ENCODE measurements at regions not wholly inside any gene's neighbourhood (a gene's known extent, or its start where the extent isn't known, plus 50 kb on each side); places are given as distances from the start of the nearest gene placed in this dataset.

DNA sequence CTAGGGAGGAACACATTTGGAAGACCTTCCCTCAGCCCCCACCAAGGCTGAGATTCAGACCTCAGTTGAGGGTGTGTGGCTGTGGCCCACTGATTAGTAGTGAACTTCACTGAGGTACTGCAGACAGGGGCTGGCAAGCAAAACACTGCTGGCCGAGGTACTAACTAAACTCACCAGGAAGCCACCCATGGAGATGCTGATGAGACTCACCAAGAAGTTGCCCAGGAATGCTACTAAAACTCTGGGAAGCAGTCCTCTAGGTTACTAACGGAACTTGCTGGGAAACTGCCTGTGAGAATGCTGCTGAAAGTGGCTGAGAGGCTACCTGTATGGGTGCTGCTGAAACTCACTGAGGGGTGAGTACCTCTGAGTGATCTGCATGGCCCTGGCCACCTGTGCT lies 372.4 kb upstream of the RPS6KA3 start:
- no peaks in the 10 kb centered on the region for H3K36me3 ChIP-seq
- no peaks in the 10 kb centered on the region for H4K20me1 ChIP-seq
- no peaks in the 10 kb centered on the region for H3K9me3 ChIP-seq (replicated peaks in 1 of 11)
- TF ChIP-seq Cebpa-rat (IDR thresholded peaks at IDR 0.05) = no peak
- no peaks in the 10 kb centered on the region for H3K27me3 ChIP-seq
- H3K4me3 ChIP-seq = no peak overlapping the region
- no peak overlapping the region for H3K27ac ChIP-seq
- H3K9ac ChIP-seq = no peak overlapping the region
- no peak overlapping the region for H3K4me2 ChIP-seq
- no peaks in the 10 kb centered on the region for H3K4me1 ChIP-seq

DNA sequence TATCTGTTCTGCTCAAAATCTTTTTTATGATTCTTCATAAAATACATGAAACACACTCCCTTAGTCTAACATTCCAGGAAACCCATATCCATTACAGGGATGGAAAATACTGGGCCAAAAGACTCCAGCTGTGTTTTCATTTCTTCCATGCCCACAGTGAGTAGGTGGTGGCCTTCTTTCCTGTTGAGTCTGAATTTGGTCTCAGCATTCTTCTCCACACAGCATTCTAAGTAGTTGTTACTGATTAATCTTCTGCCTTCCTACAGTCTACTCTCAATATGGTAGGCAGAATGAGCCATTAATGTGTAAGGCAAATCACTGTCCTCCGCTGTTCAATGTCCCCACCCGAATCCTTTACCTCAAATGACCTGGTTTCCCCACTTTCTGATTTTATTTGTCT lies 370.6 kb upstream of the RPS6KA3 start:
- H3K4me1 ChIP-seq = no peaks in the 10 kb centered on the region
- H3K27ac ChIP-seq = no peak overlapping the region
- no peaks in the 10 kb centered on the region for H3K36me3 ChIP-seq
- TF ChIP-seq Cebpa-rat (IDR thresholded peaks at IDR 0.05) = no peak
- no peak overlapping the region for H3K4me2 ChIP-seq
- no peaks in the 10 kb centered on the region for H4K20me1 ChIP-seq
- no peaks in the 10 kb centered on the region for H3K9me3 ChIP-seq (replicated peaks in 1 of 11)
- H3K9ac ChIP-seq = no peak overlapping the region
- H3K4me3 ChIP-seq = no peak overlapping the region
- no peaks in the 10 kb centered on the region for H3K27me3 ChIP-seq

DNA sequence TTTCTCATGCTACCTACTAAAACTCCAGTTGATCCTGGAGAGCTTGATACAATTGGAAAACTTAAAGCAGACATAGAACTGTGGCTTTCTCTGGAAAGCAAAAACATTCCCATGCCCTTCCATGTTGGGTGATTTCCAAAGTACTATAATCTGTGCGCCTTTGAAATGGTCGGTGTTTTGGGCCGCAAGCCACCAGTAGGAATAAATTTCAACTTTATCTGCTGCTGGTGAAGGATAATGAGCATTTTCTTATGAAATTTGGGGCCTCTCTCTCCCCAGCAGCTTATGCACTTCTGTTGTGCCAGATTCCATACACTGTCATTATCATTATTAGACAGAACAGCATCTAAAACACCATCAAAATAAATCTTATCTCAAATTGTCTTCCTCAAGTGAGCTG lies 366.7 kb upstream of the RPS6KA3 start:
- Histone ChIP-seq H3K4me2 (no peak overlapping the region), H3K27me3 (no peaks in the 10 kb centered on the region), H3K9me3 (replicated peaks in 1 of 11) (no peaks in the 10 kb centered on the region), H3K36me3 (no peaks in the 10 kb centered on the region), H3K4me3 (no peak overlapping the region), H3K9ac (no peak overlapping the region), H3K27ac (no peak overlapping the region), H3K4me1 (no peaks in the 10 kb centered on the region), H4K20me1 (no peaks in the 10 kb centered on the region)
- TF ChIP-seq Cebpa-rat (IDR thresholded peaks at IDR 0.05) = no peak

DNA sequence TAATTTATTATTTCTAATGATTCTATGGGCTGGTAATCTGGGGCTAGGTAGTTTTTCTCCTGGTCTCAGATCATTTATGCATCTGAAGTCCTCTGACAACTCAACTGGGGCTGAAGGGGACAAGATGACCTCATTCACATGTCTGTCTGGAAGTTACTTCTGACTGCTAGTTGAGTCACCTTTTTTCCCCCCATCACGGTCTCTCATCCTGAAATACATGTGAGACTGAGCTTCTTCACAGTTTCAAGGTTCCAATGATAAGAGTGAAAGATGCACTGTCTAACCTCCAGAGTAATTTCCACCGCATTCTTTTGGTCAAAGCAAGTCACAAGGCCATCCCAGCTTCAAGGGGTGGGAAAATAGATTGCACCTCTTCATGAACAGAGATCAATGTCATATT lies 356.7 kb upstream of the RPS6KA3 start:
- H3K9me3 ChIP-seq (replicated peaks in 1 of 11) = peaks cover 0 to 9% (median 5%) of the 10 kb centered on the region in 11 experiments; a peak in 7 of 22 replicates
- no peak overlapping the region for H3K27ac ChIP-seq
- H3K4me1 ChIP-seq = no peaks in the 10 kb centered on the region
- no peak overlapping the region for H3K4me3 ChIP-seq
- TF ChIP-seq Cebpa-rat (IDR thresholded peaks at IDR 0.05) = no peak
- no peak overlapping the region for H3K9ac ChIP-seq
- no peaks in the 10 kb centered on the region for H3K36me3 ChIP-seq
- no peak overlapping the region for H3K4me2 ChIP-seq
- no peaks in the 10 kb centered on the region for H4K20me1 ChIP-seq
- no peaks in the 10 kb centered on the region for H3K27me3 ChIP-seq

DNA sequence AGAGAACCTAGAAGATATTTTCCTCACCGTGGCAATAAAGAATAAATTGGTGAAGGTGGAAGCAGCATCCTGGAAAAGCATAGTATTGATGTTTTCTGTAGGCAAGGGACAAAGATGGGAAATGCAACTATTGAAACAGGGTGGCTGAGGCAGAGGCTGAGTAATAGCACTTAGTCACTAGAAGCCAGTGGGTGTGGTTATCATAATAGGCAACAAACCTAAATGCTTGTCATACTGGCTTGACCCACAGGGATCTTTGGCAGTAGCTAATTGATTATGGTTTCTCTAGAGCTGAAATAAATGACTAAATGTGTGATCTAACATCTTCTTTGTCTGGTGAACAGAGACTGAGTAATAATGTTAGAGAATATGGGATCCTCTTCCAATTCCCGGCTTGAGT lies 353.6 kb upstream of the RPS6KA3 start:
- no peak overlapping the region for H3K27ac ChIP-seq
- H3K9me3 ChIP-seq (replicated peaks in 1 of 11) = peaks cover 0 to 9% (median 5%) of the 10 kb centered on the region in 11 experiments; a peak in 8 of 22 replicates
- no peaks in the 10 kb centered on the region for H3K36me3 ChIP-seq
- no peaks in the 10 kb centered on the region for H4K20me1 ChIP-seq
- H3K4me2 ChIP-seq = no peak overlapping the region
- no peaks in the 10 kb centered on the region for H3K4me1 ChIP-seq
- no peak for TF ChIP-seq Cebpa-rat (IDR thresholded peaks at IDR 0.05)
- no peaks in the 10 kb centered on the region for H3K27me3 ChIP-seq
- H3K4me3 ChIP-seq = no peak overlapping the region
- no peak overlapping the region for H3K9ac ChIP-seq

DNA sequence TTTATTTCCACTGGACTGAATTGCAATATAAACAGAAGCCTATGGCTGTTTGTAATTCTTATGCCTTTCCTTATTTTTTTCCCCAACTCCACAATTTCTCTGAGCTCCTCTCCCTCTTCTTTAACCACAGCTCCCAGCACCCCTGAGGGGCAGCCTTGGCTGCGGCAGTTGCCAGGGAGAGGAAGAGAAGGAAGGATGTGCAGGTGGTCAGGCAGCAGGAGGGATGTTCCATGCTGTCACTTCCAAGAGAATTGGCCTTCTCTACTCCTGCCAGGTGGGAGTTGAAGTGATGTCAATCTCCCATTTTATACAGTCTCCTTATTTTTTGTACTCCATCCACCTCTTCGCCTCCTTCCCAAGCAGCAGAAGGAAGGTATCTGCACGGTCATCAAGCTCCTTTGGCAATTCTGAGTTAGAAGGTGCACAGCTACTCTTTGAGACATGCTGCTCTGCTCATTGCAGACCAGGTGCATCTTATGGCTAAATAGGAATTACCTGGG lies 343.3 kb upstream of the RPS6KA3 start:
- no peaks in the 10 kb centered on the region for H4K20me1 ChIP-seq
- H3K27ac ChIP-seq = no peak overlapping the region
- no peak for TF ChIP-seq Cebpa-rat (IDR thresholded peaks at IDR 0.05)
- no peak overlapping the region for H3K9ac ChIP-seq
- H3K4me3 ChIP-seq = no peak overlapping the region
- H3K9me3 ChIP-seq (replicated peaks in 1 of 11) = no peaks in the 10 kb centered on the region; a peak in 1 of 22 replicates
- no peaks in the 10 kb centered on the region for H3K36me3 ChIP-seq
- no peaks in the 10 kb centered on the region for H3K27me3 ChIP-seq
- peaks cover 5 to 38% (median 22%) of the 10 kb centered on the region in 10 experiments; a peak in 16 of 20 replicates for H3K4me1 ChIP-seq
- H3K4me2 ChIP-seq = peak overlapping the region in 4 of 11 experiments; percentile 9 to 64 (median 40); a peak in 5 of 22 replicates

DNA sequence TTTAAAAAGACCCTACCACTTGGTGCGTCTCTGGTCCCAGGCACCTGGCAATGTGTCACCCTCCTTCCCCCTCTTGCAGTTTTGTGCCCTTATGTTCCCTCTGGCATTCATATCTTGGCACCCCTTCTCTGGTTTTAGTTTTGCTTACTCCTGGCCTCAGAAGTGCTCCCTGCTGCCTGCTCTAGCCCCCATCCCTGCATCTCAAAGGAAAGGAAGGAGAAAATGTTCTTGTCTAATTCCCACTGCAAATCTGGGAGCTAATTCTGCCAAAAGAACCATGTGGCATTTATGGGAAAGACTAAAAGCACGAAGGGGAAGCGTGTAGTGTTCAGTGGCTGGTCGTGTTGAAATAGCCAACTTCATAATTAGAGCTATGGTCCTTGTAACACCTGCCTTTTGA lies 340.1 kb upstream of the RPS6KA3 start:
- Histone ChIP-seq H4K20me1 (no peaks in the 10 kb centered on the region), H3K9ac (peak overlapping the region in 1 of 11 experiments; percentile 15; a peak in 1 of 22 replicates), H3K36me3 (no peaks in the 10 kb centered on the region), H3K27me3 (no peaks in the 10 kb centered on the region), H3K27ac (no peak overlapping the region), H3K4me1 (peaks cover 0 to 41% (median 22%) of the 10 kb centered on the region in 10 experiments; a peak in 13 of 20 replicates), H3K4me2 (peak overlapping the region in 8 of 11 experiments; percentile 11 to 72 (median 60); a peak in 10 of 22 replicates), H3K9me3 (replicated peaks in 1 of 11) (no peaks in the 10 kb centered on the region; a peak in 1 of 22 replicates), H3K4me3 (no peak overlapping the region)
- no peak for TF ChIP-seq Cebpa-rat (IDR thresholded peaks at IDR 0.05)

DNA sequence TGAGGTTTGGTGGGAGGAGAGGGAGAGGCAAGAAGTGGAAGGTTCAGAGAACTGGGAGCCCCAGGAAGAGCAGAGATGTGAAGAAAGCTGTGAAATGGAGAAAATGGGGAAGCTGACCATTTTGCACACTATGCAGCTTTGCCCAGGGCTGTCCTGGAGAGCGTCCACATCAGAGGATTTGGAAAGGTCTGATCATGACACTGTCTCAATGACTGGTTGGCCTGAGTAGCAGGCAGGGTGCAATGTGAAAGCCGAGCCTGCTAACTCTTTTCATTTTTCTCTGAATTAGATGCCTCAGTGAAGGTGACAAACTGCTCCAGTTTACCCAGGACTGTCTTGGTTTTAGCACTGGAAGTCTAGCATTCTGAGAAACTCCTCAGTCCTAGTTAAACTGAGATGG lies 330.1 kb upstream of the RPS6KA3 start:
- H4K20me1 ChIP-seq = no peaks in the 10 kb centered on the region
- no peaks in the 10 kb centered on the region for H3K36me3 ChIP-seq
- H3K4me2 ChIP-seq = peak overlapping the region in 1 of 11 experiments; percentile 8; a peak in 1 of 22 replicates
- no peak overlapping the region for H3K27ac ChIP-seq
- no peaks in the 10 kb centered on the region for H3K9me3 ChIP-seq (replicated peaks in 1 of 11)
- H3K27me3 ChIP-seq = no peaks in the 10 kb centered on the region
- no peak overlapping the region for H3K4me3 ChIP-seq
- no peak overlapping the region for H3K9ac ChIP-seq
- H3K4me1 ChIP-seq = no peaks in the 10 kb centered on the region
- no peak for TF ChIP-seq Cebpa-rat (IDR thresholded peaks at IDR 0.05)

DNA sequence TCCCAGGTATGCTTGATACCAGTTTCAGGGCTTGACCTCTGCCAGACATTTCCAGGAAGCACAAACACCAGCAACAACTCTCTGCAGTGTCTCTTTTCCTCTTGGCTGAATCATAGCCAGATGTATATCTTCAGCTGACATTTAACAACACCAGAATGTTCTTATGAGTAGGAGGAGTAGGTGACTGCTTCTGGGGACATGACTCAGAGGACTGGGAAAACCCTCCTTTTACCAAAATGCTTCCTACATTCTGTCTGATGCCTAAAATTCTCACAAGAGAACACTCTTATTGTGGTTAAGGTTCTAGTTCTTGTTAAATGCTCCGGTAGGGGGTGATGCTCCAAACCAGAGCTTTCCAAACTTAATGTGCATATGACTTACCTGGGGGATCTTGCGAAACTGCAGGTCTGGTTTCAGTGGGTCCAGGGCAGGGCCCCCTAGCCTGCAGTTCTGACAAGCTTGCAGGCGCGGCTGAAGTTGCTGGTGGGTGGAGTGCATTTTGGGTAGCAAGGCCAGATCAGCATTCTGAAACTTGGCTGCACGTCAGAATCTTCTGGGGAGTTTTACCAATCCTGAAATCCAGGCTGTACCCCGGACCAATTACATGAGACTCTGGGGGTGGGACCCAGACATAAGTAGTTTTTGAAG lies 329.3 kb upstream of the RPS6KA3 start:
- Histone ChIP-seq H3K27ac (no peak overlapping the region), H3K4me1 (no peaks in the 10 kb centered on the region), H3K4me2 (no peak overlapping the region), H3K4me3 (no peak overlapping the region), H3K9ac (no peak overlapping the region), H4K20me1 (no peaks in the 10 kb centered on the region), H3K36me3 (no peaks in the 10 kb centered on the region), H3K27me3 (no peaks in the 10 kb centered on the region), H3K9me3 (replicated peaks in 1 of 11) (no peaks in the 10 kb centered on the region)
- no peak for TF ChIP-seq Cebpa-rat (IDR thresholded peaks at IDR 0.05)

DNA sequence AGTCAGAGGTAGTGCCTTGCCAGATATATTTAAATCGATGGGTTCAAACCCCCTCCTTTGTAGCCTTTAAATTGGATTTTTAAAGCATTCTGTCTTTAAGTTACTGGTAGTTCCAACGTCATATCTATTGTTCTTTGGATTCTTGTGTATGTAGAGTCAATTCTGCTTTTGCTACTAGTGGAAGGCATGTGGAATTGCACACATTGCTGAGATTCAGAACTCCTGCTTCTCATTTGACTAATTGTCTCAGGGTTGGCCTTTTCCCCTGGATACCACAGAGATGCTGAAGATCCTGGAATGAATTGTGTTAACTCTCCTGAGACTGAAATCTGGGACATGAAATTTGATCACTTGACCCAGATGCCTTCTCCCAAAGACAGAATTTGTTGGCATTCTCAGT lies 328.3 kb upstream of the RPS6KA3 start:
- H3K36me3 ChIP-seq = no peaks in the 10 kb centered on the region
- H3K9me3 ChIP-seq (replicated peaks in 1 of 11) = no peaks in the 10 kb centered on the region
- no peaks in the 10 kb centered on the region for H4K20me1 ChIP-seq
- no peak overlapping the region for H3K9ac ChIP-seq
- H3K4me1 ChIP-seq = no peaks in the 10 kb centered on the region
- H3K4me3 ChIP-seq = no peak overlapping the region
- H3K4me2 ChIP-seq = no peak overlapping the region
- no peak for TF ChIP-seq Cebpa-rat (IDR thresholded peaks at IDR 0.05)
- H3K27me3 ChIP-seq = no peaks in the 10 kb centered on the region
- H3K27ac ChIP-seq = no peak overlapping the region
